ENCODE measurements at regions not wholly inside any gene's neighbourhood (a gene's known extent, or its start where the extent isn't known, plus 50 kb on each side); places are given as distances from the start of the nearest gene placed in this dataset.

GRCh38 chr13:109880371-109881346 is 94.3 kb upstream of the IRS2 start:
- no peak for DNase-seq

GRCh38 chr13:109879338-109879737 is 93.0 kb upstream of the IRS2 start:
- DNase-seq: no peak

- DNase-seq: no peak
Measured at GRCh38 chr13:109877809-109878208, 91.4 kb upstream of the IRS2 start.

- no peak for DNase-seq
Measured at GRCh38 chr13:109875746-109876145, 89.4 kb upstream of the IRS2 start.

GRCh38 chr13:109874484-109875454 is 88.4 kb upstream of the IRS2 start:
- DNase-seq: no peak

- DNase-seq: no peak
Measured at GRCh38 chr13:109873351-109874123, 87.2 kb upstream of the IRS2 start.

- DNase-seq: no peak
Measured at GRCh38 chr13:109872864-109873263, 86.5 kb upstream of the IRS2 start.

GRCh38 chr13:109870696-109871370 is 84.5 kb upstream of the IRS2 start:
- no peak for DNase-seq

GRCh38 chr13:109870274-109870673 is 83.9 kb upstream of the IRS2 start:
- DNase-seq: no peak

GRCh38 chr13:109869312-109870237 is 83.2 kb upstream of the IRS2 start:
- DNase-seq: peak; percentile 81

- DNase-seq: no peak
Measured at GRCh38 chr13:109868578-109869311, 82.4 kb upstream of the IRS2 start.

GRCh38 chr13:109867766-109868165 is 81.4 kb upstream of the IRS2 start:
- no peak for DNase-seq

GRCh38 chr13:109862627-109863026 is 76.2 kb upstream of the IRS2 start:
- no peak for DNase-seq

- DNase-seq: no peak
Measured at GRCh38 chr13:109859898-109860297, 73.5 kb upstream of the IRS2 start.

- DNase-seq: no peak
Measured at GRCh38 chr13:109859216-109859835, 72.9 kb upstream of the IRS2 start.

GRCh38 chr13:109858319-109858718 is 71.9 kb upstream of the IRS2 start:
- DNase-seq: no peak

GRCh38 chr13:109857803-109858202 is 71.4 kb upstream of the IRS2 start:
- DNase-seq: no peak

GRCh38 chr13:109857325-109857724 is 70.9 kb upstream of the IRS2 start:
- no peak for DNase-seq

- DNase-seq: no peak
Measured at GRCh38 chr13:109856350-109856749, 70.0 kb upstream of the IRS2 start.

- DNase-seq: no peak
Measured at GRCh38 chr13:109853153-109853552, 66.8 kb upstream of the IRS2 start.

All from NCI-H2171 treated with DMSO at 0.1 percent for 48 hours (cell line).